ENCODE measurements at regions not wholly inside any gene's neighbourhood (a gene's known extent, or its start where the extent isn't known, plus 50 kb on each side); places are given as distances from the start of the nearest gene placed in this dataset.

GRCh38 chr3:75978686-75979085 lies 193.3 kb upstream of the ZNF717 start:
- no peak for TF ChIP-seq POLR2A (IDR thresholded peaks at IDR 0.05)
- TF ChIP-seq CTCF (IDR thresholded peaks at IDR 0.05) = no peak
